IPS-NIHi11 (cell line): ENCODE measurements at regions not wholly inside any gene's neighbourhood (a gene's known extent, or its start where the extent isn't known, plus 50 kb on each side); places are given as distances from the start of the nearest gene placed in this dataset.
"Not testable (repeated sequence)": the region's sequence is repeated elsewhere in the genome, so short reads cannot be mapped to it uniquely, and the experiment has no call there.

ENCODE experiments used
- DNase-seq: peaks from one replicate; pipeline ENCODE4 v3.0.0; 2012; ENCODE audit warnings: mixed read lengths, low spot score

- DNase-seq: no peak
Observed at GRCh38 chr11:114938799-114939198, 260.5 kb downstream of the NXPE2 start.

- DNase-seq: peak; percentile 15
Observed at GRCh38 chr11:114942207-114942606, 263.9 kb downstream of the NXPE2 start.

- no peak for DNase-seq
Observed at GRCh38 chr11:114949614-114950351, 271.5 kb downstream of the NXPE2 start.

GRCh38 chr11:114953039-114953438, 274.7 kb downstream of the NXPE2 start:
- peak; percentile 38 for DNase-seq

- DNase-seq: no peak
Observed at GRCh38 chr11:114955923-114956322, 277.6 kb downstream of the NXPE2 start.

- DNase-seq: no peak
Observed at GRCh38 chr11:114956566-114956965, 278.2 kb downstream of the NXPE2 start.

GRCh38 chr11:114959953-114960505, 281.7 kb downstream of the NXPE2 start:
- no peak for DNase-seq

- not testable (repeated sequence) for DNase-seq
Observed at GRCh38 chr11:114960819-114961218, 282.5 kb downstream of the NXPE2 start.

GRCh38 chr11:114964676-114965214, 286.4 kb downstream of the NXPE2 start:
- no peak for DNase-seq

- DNase-seq: no peak
Observed at GRCh38 chr11:114970927-114971645, 292.8 kb downstream of the NXPE2 start.

GRCh38 chr11:114972105-114972504, 293.8 kb downstream of the NXPE2 start:
- DNase-seq: peak; percentile 31

GRCh38 chr11:114977651-114978050, 299.3 kb downstream of the NXPE2 start:
- DNase-seq: no peak

GRCh38 chr11:114982141-114982540, 303.8 kb downstream of the NXPE2 start:
- DNase-seq: no peak

GRCh38 chr11:114984611-114985163, 306.4 kb downstream of the NXPE2 start:
- DNase-seq: no peak

GRCh38 chr11:114986365-114986764, 308.0 kb downstream of the NXPE2 start:
- no peak for DNase-seq

- no peak for DNase-seq
Observed at GRCh38 chr11:114987186-114987760, 308.9 kb downstream of the NXPE2 start.

GRCh38 chr11:114988644-114989043, 310.3 kb downstream of the NXPE2 start:
- DNase-seq: no peak

GRCh38 chr11:114989536-114989935, 311.2 kb downstream of the NXPE2 start:
- DNase-seq: no peak

- DNase-seq: no peak
Observed at GRCh38 chr11:115005663-115006062, 327.3 kb downstream of the NXPE2 start.

- no peak for DNase-seq
Observed at GRCh38 chr11:115007851-115008250, 329.5 kb downstream of the NXPE2 start.

GRCh38 chr11:115008799-115009198, 330.5 kb downstream of the NXPE2 start:
- DNase-seq: no peak

- no peak for DNase-seq
Observed at GRCh38 chr11:115017529-115017928, 339.2 kb downstream of the NXPE2 start.
